MM.1S (cell line): ENCODE measurements at regions not wholly inside any gene's neighbourhood (a gene's known extent, or its start where the extent isn't known, plus 50 kb on each side); places are given as distances from the start of the nearest gene placed in this dataset.
"Not testable (repeated sequence)": the region's sequence is repeated elsewhere in the genome, so short reads cannot be mapped to it uniquely, and the experiment has no call there.

Experiments
- CTCF ChIP-seq: fragments of 300-600 bp; sonication (generic); IDR thresholded peaks from 2 replicates; pipeline ENCODE4 v1.5.1; 2016; ENCODE audit warnings: antibody characterized with exemption, low read length, mixed read lengths
- EZH2 ChIP-seq: fragments of 300-600 bp; sonication (generic); optimal IDR thresholded peaks from 2 replicates; pipeline ENCODE3; 2017; ENCODE audit warnings: low read depth, mild to moderate bottlenecking, antibody characterized with exemption, low read length, mixed read lengths

DNA sequence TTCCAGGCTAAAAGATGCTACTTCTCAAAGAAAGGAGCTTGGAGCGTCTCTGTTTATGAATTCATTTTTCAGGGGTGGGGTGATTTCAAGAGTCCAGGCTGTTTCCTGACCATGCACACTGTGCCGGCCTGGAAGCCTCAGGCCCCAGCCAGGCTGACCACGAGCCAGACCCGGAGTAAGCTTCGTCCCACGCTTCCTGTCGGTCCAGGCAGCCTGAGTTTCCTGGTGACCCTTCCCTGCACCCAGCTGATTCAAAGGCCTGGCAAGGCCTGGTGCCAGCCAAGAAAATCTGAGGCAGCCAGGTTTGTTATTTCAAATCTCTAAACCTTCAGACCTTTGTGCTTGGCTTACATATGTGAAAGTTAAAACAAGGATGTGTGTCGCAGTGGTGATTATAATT is 62.1 kb upstream of the SMURF2 start:
- TF ChIP-seq CTCF, EZH2: not testable (repeated sequence)
